ENCODE measurements at regions not wholly inside any gene's neighbourhood (a gene's known extent, or its start where the extent isn't known, plus 50 kb on each side); places are given as distances from the start of the nearest gene placed in this dataset.

DNA sequence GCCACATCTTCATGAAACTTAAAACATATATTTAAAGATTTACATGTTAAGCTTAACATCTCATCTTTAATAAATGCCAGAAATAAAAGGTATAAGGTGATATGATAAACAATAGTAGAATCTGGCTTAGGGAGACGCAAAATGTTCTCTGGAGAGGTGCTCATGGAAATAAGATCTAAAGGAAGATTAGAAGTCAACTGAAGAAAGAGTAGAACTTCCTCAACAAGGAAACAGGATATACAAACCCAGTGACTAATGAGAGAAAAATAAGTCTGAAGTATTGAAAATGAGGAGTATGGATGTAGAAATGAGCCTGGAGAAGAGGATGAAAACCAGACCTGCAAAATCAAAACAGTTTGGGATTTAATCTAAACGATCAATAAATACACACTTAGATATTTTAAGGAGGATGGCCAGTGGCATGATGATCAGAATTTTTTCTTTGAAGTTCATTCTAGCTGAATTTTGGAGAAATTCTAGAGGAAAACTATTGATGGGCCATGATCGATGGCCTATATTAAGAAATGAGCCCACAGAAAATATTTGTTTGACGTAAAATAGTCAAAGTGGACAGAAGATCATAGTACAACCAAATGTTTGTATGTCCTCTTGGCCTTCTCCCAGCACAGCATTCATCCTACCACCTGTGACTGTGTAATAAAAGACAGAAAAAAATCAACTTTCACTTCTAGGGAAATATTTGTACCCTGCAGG, 387.9 kb upstream of the PTBP2 start:
- DNase-seq: no peak

DNA sequence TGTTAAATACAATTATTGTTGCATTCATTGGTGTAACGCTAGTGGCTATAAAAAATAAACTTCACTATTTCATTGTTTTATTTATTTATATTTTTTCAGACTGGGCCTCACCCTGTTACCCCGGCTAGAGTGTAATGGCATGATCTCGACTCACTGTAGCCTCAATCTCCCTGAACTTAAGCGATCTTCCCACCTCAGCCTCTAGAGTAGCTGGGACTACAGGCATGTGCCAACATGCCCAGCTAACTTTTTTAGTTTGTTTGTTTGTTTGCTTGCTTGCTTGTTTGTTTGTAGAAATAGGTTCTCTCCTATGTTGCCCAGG, 387.4 kb upstream of the PTBP2 start:
- no peak for DNase-seq

DNA sequence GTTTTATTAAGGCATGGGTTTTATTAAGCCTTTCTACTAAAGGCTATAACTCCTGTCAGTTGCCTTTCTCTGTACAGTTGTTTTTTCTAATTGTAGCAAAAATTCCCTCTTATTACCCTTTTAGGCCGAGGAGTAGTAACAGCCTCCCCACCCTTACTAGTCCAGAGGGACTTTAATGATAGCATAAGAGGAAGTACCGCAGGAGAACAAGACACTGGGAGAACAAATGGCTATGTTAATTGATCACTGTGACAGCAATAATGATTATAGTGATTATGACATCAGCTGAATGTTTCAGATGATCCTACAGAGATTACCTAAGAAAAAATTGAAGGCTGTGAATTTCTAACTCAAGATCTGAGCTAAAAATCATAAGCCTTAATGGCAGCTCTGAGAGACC, 383.0 kb upstream of the PTBP2 start:
- DNase-seq: no peak

- DNase-seq: no peak
These were observed 380.9 kb upstream of the PTBP2 start for GRCh38 chr1:96340686-96341085.

- DNase-seq: no peak
These were observed 374.9 kb upstream of the PTBP2 start for GRCh38 chr1:96346719-96347118.

- DNase-seq: no peak
These were observed 371.7 kb upstream of the PTBP2 start for GRCh38 chr1:96349896-96350295.

DNA sequence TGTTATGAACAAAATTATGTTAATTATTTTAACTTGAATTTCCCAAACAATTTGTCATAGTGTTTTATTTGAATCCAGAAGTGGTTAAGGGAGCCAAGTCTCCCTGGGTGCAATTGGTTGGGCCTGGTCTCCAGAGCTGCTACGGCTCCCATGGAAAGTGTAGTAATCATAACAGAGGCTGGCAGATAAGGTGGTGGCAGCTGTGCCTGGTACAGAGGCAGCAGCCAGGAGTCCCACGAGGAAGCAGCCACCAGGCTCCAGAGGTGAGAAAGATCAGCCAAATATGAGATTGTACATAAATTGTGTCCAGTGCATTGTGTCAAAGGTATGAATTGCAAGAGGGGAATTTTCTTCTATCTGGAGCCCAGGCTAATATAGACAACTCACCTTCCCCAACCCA, 368.9 kb upstream of the PTBP2 start:
- no peak for DNase-seq

GRCh38 chr1:96355521-96355920, 366.1 kb upstream of the PTBP2 start:
- no peak for DNase-seq

DNA sequence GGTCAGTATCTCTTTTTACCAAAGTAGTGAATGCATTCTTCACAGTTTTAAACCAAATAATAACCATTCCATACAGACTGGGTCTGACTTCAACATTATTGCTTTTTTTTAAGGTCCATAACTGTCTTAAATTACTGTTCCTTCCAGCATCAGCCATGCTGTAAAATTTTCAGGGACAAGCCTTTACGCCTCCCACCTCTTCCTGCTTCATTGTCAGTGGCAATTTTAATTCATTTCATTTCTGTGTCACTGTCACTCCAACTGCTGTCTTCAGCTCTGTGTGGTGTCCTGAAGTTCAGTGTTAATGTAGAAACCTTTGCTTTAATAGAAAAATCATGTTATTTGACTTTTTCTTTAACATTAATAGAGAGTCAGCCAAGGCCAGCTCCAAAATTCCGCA, 365.6 kb upstream of the PTBP2 start:
- no peak for DNase-seq

GRCh38 chr1:96357141-96357765, 364.3 kb upstream of the PTBP2 start:
- no peak for DNase-seq

- DNase-seq: no peak
These were observed 363.5 kb upstream of the PTBP2 start for GRCh38 chr1:96358057-96358456.

DNA sequence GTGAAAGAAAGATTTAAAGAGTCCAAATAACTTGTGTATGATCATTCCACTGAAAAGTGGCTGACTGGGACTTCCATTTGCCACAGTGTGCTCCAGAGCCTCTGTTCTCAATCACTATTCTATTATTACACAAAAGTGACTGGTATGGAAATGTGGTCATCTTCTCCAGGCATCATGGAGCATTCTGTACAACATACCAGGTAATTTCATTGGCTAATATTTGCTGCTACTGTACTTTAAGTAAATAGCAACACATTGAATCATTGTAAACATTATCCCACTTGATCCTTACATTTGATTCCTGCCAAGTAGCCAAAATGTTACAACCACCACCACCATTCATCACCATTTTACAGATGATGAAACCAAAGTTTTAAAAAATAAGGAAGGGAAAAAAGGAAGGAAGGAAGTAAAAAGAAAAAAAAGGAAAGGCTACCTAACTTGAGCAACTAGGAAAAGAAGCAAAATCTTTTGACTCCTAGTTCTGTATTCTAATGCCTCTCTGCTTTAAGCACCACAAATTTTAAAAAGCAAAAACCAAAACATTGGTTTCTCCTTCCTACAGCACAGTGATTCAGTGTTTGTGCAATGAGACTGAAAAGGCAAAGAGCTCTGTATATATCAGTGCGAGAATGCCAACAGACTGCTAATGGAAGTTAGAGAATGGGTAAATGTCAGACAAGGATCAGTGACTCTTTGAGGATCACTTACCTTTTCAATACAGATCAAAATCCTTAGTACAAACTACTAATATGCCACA, 361.4 kb upstream of the PTBP2 start:
- no peak for DNase-seq

- no peak for DNase-seq
These were observed 360.2 kb upstream of the PTBP2 start for GRCh38 chr1:96361271-96361856.

- no peak for DNase-seq
These were observed 359.6 kb upstream of the PTBP2 start for GRCh38 chr1:96361961-96362360.

- no peak for DNase-seq
These were observed 359.0 kb upstream of the PTBP2 start for GRCh38 chr1:96362623-96363022.

GRCh38 chr1:96363826-96364225, 357.8 kb upstream of the PTBP2 start:
- no peak for DNase-seq

- no peak for DNase-seq
These were observed 357.0 kb upstream of the PTBP2 start for GRCh38 chr1:96364576-96364975.

DNA sequence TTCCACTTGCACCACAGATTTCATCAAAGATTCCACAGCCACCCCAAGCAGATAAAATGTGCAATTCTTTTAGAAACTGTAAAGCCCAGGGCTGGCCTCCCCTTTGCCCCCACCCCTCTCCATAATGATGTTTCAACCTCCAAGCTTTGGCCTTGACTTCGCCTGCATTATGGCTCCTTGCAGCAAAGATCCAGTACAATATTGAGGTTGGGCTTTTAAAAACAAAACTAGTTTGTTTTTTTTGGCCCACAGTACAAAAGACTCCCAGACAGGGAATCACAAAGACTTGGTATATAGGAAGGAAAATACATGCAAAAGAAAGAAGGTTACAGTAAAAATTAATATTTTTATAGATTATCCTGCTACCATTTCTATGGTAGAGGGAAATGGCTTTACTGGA, 356.5 kb upstream of the PTBP2 start:
- no peak for DNase-seq

- no peak for DNase-seq
These were observed 355.8 kb upstream of the PTBP2 start for GRCh38 chr1:96365596-96366390.

- no peak for DNase-seq
These were observed 355.1 kb upstream of the PTBP2 start for GRCh38 chr1:96366516-96366915.

- DNase-seq: no peak
These were observed 353.8 kb upstream of the PTBP2 start for GRCh38 chr1:96367791-96368190.

GRCh38 chr1:96370757-96371156, 350.8 kb upstream of the PTBP2 start:
- DNase-seq: no peak

DNA sequence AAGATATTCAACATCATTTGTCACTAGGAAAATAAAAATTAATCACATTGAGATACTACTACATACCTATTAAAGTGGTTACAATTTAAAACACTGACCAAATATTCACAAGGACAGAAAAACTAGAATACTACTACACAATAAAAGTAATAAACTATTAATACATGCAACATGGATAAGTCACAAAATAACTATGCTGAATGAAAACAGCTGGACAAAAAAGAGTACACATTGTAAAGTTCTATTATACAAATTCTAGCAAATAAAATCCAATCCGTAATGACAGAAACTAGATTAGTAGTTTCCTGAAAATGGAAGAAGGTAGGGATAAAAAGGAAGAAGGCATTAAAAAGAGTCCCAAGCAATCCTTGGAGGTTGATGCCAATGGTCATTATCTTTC, 348.7 kb upstream of the PTBP2 start:
- no peak for DNase-seq

All from NCI-H2081 (cell line).